OCI-LY7 (cell line): ENCODE measurements at regions not wholly inside any gene's neighbourhood (a gene's known extent, or its start where the extent isn't known, plus 50 kb on each side); places are given as distances from the start of the nearest gene placed in this dataset.

ENCODE experiments used
- BruUV-seq: library from RNA; stranded (reverse); fragments of 400-500 nt; replicated peaks from 2 replicates; lab custom pipeline; 2021; lab: Mats Ljungman, UMichigan
- CTCF ChIA-PET: fragments of 300-600 bp; sonication (Branson Sonifier 250); formaldehyde crosslinking; loops from one replicate; lab custom pipeline; 2022; ENCODE audit warnings: antibody characterized with exemption; ENCODE audit not compliant: unreplicated experiment; lab: Charles Lee
- POLR2A ChIA-PET: fragments of 300-600 bp; sonication (Branson Sonifier 250); formaldehyde crosslinking; loops from one replicate; lab custom pipeline; 2022; ENCODE audit warnings: antibody characterized with exemption; lab: Charles Lee
- DNase-seq: peaks from one replicate; pipeline ENCODE4 v3.0.0-alpha.2; 2015; ENCODE audit warnings: low spot score
- H2AFZ ChIP-seq: fragments of 200-600 bp; sonication (generic), shearing (Covaris generic); 2 replicates; pipeline ENCODE4 v1.6.1; 2014; ENCODE audit warnings: mild to moderate bottlenecking, antibody characterized with exemption, low read length, moderate library complexity
- H3K27ac ChIP-seq: fragments of 200-600 bp; sonication (generic); 2 replicates; pipeline ENCODE4 v1.5.1; 2014; ENCODE audit warnings: mixed run types, low read depth, mild to moderate bottlenecking, moderate library complexity, low read length, inconsistent platforms; ENCODE audit not compliant: poor library complexity, severe bottlenecking
- H3K36me3 ChIP-seq: fragments of 200-600 bp; sonication (generic); 2 replicates; pipeline ENCODE4 v1.6.1; 2014; ENCODE audit warnings: mild to moderate bottlenecking, antibody characterized with exemption, low read length, moderate library complexity, mixed read lengths; ENCODE audit not compliant: insufficient read depth
- H3K4me1 ChIP-seq: fragments of 200-600 bp; sonication (generic); 2 replicates; pipeline ENCODE4 v1.5.1; 2014; ENCODE audit warnings: mild to moderate bottlenecking, low read length; ENCODE audit not compliant: insufficient read depth, poor library complexity, severe bottlenecking
- H3K4me2 ChIP-seq: fragments of 200-600 bp; sonication (generic); 2 replicates; pipeline ENCODE4 v1.6.1; 2014; ENCODE audit warnings: mild to moderate bottlenecking, low read length
- H3K4me3 ChIP-seq: fragments of 200-600 bp; sonication (generic); 2 replicates; pipeline ENCODE4 v1.5.1; 2014; ENCODE audit warnings: mild to moderate bottlenecking, low read depth, low read length; ENCODE audit not compliant: poor library complexity, severe bottlenecking
- H3K79me2 ChIP-seq: fragments of 200-600 bp; sonication (generic); 2 replicates; pipeline ENCODE4 v1.6.1; 2016; ENCODE audit warnings: low read depth, mild to moderate bottlenecking, low read length, moderate library complexity, mixed read lengths; ENCODE audit not compliant: insufficient read depth
- H3K9me2 ChIP-seq: fragments of 200-600 bp; sonication (generic); 2 replicates; pipeline ENCODE4 v1.6.1; 2016; ENCODE audit warnings: mild to moderate bottlenecking, low read length, mixed read lengths; ENCODE audit not compliant: insufficient read depth
- H3K9me3 ChIP-seq: fragments of 200-600 bp; sonication (generic); 2 replicates; pipeline ENCODE4 v1.6.1; 2014; ENCODE audit warnings: mild to moderate bottlenecking, mixed run types, low read length, mixed read lengths
- H4K20me1 ChIP-seq: fragments of 200-600 bp; sonication (generic); 2 replicates; pipeline ENCODE4 v1.6.1; 2014; ENCODE audit warnings: mild to moderate bottlenecking, antibody characterized with exemption, low read length, moderate library complexity, mixed read lengths; ENCODE audit not compliant: insufficient read depth
- CTCF ChIP-seq: fragments of 200-600 bp; sonication (generic); conservative IDR thresholded peaks from 2 replicates; pipeline ENCODE4 v1.5.1; 2014; ENCODE audit warnings: mild to moderate bottlenecking, antibody characterized with exemption, low read length, moderate library complexity, mixed read lengths
- EZH2phosphoT487 ChIP-seq: fragments of 200-600 bp; sonication (generic); IDR thresholded peaks from 2 replicates; pipeline ENCODE4 v1.6.1; 2018; ENCODE audit warnings: low read depth, borderline replicate concordance, mild to moderate bottlenecking, mixed run types, antibody characterized with exemption, low read length, moderate library complexity, mixed read lengths
- intact Hi-C: fragments of 100-400 bp; cut with micrococcal nuclease; formaldehyde crosslinking; loops from one replicate; pipeline ENCODE4 v1.10.0; 2022; ENCODE audit not compliant: unreplicated experiment

- H3K36me3 ChIP-seq, result no peaks in the 10 kb centered on the region
- H3K9me3 ChIP-seq, result no peaks in the 10 kb centered on the region
- CTCF ChIA-PET, result interaction anchor here (0.5 kb wide), 1 partner anchor 16 kb away, joined by 3 read pairs; no protein-coding TSS in a partner anchor
- DNase-seq, result no peak
- intact Hi-C loops, result no loop called here
- no TSS peak for BruUV-seq
- H3K9me2 ChIP-seq, result no peaks in the 10 kb centered on the region
- H2AFZ ChIP-seq, result no peak overlapping the region
- H4K20me1 ChIP-seq, result no peaks in the 10 kb centered on the region
- H3K4me2 ChIP-seq, result no peak overlapping the region
- no peaks in the 10 kb centered on the region for H3K79me2 ChIP-seq
- H3K27ac ChIP-seq, result no peak overlapping the region
- no peak overlapping the region for H3K4me3 ChIP-seq
- H3K4me1 ChIP-seq, result no peaks in the 10 kb centered on the region
- TF ChIP-seq EZH2phosphoT487, result no peak
- no peak for TF ChIP-seq CTCF
- POLR2A ChIA-PET, result interaction anchor here (0.7 to 1.1 kb wide), 2 partner anchors 15 to 74 kb away, joined by 3 to 4 read pairs; no protein-coding TSS in a partner anchor
Measured at GRCh38 chr16:77555126-77555525, 120.3 kb upstream of the ADAMTS18 start.

GRCh38 chr16:77555791-77556190 is 121.0 kb upstream of the ADAMTS18 start:
- DNase-seq, result no peak
- TF ChIP-seq CTCF (no peak), EZH2phosphoT487 (no peak)
- no peak overlapping the region for H3K4me2 ChIP-seq
- ChIA-PET POLR2A (interaction anchor here (1.1 kb wide), 1 partner anchor 15 kb away, joined by 4 read pairs; no protein-coding TSS in a partner anchor), CTCF (no interaction called here)
- no peak overlapping the region for H3K4me3 ChIP-seq
- H3K9me2 ChIP-seq, result no peaks in the 10 kb centered on the region
- BruUV-seq, result no TSS peak
- H3K4me1 ChIP-seq, result no peaks in the 10 kb centered on the region
- H3K9me3 ChIP-seq, result no peaks in the 10 kb centered on the region
- no peak overlapping the region for H2AFZ ChIP-seq
- H3K36me3 ChIP-seq, result no peaks in the 10 kb centered on the region
- intact Hi-C loops, result no loop called here
- no peaks in the 10 kb centered on the region for H3K79me2 ChIP-seq
- no peaks in the 10 kb centered on the region for H4K20me1 ChIP-seq
- H3K27ac ChIP-seq, result no peak overlapping the region

- no peaks in the 10 kb centered on the region for H4K20me1 ChIP-seq
- no peak overlapping the region for H3K4me2 ChIP-seq
- BruUV-seq, result no TSS peak
- no peaks in the 10 kb centered on the region for H3K79me2 ChIP-seq
- no peak overlapping the region for H3K27ac ChIP-seq
- no peak overlapping the region for H3K4me3 ChIP-seq
- H3K9me2 ChIP-seq, result no peaks in the 10 kb centered on the region
- H3K36me3 ChIP-seq, result no peaks in the 10 kb centered on the region
- no peaks in the 10 kb centered on the region for H3K9me3 ChIP-seq
- CTCF ChIA-PET, result no interaction called here
- TF ChIP-seq EZH2phosphoT487 (no peak), CTCF (no peak)
- intact Hi-C loops, result no loop called here
- DNase-seq, result no peak
- H3K4me1 ChIP-seq, result no peaks in the 10 kb centered on the region
- POLR2A ChIA-PET, result no interaction called here
- no peak overlapping the region for H2AFZ ChIP-seq
Measured at GRCh38 chr16:77556201-77556873, 121.5 kb upstream of the ADAMTS18 start.
